RWPE2 (cell line): ENCODE measurements at regions not wholly inside any gene's neighbourhood (a gene's known extent, or its start where the extent isn't known, plus 50 kb on each side); places are given as distances from the start of the nearest gene placed in this dataset.

Experiments used
- ATAC-seq: fragments of 200-7000 bp; cut with Tn5 transposase; 3 replicates; pipeline ENCODE4 v1.9.1; 2021; ENCODE audit warnings: low read depth
- DNase-seq: peaks from one replicate; pipeline ENCODE4 v3.0.0-alpha.2; 2020; ENCODE audit warnings: low spot score
- H3K27ac ChIP-seq: fragments of 450-650 bp; 2 replicates; pipeline ENCODE4 v1.5.1; 2017; ENCODE audit warnings: mild to moderate bottlenecking; ENCODE audit not compliant: poor library complexity, severe bottlenecking
- H3K27me3 ChIP-seq: fragments of 250-450 bp; sonication (Bioruptor Pico); 2 replicates; pipeline ENCODE4 v1.5.1; 2021; ENCODE audit warnings: mild to moderate bottlenecking, moderate library complexity; ENCODE audit not compliant: insufficient read depth, poor library complexity, severe bottlenecking
- H3K36me3 ChIP-seq: fragments of 250-450 bp; sonication (Bioruptor Pico); 2 replicates; pipeline ENCODE4 v1.5.1; 2020; ENCODE audit warnings: low read depth, mild to moderate bottlenecking, moderate library complexity
- H3K4me1 ChIP-seq: fragments of 250-450 bp; sonication (Bioruptor Pico); 2 replicates; pipeline ENCODE4 v1.5.1; 2021; ENCODE audit warnings: mild to moderate bottlenecking, moderate library complexity; ENCODE audit not compliant: insufficient read depth, poor library complexity, severe bottlenecking
- H3K4me3 ChIP-seq: fragments of 250-450 bp; sonication (Bioruptor Pico); 2 replicates; pipeline ENCODE4 v1.5.1; 2021; ENCODE audit warnings: mild to moderate bottlenecking, moderate library complexity; ENCODE audit not compliant: severe bottlenecking
- H3K9me3 ChIP-seq: fragments of 250-450 bp; sonication (Bioruptor Pico); 2 replicates; pipeline ENCODE4 v1.5.1; 2021; ENCODE audit warnings: mild to moderate bottlenecking, moderate library complexity; ENCODE audit not compliant: severe bottlenecking
- CTCF ChIP-seq: fragments of 450-650 bp; IDR thresholded peaks from one replicate; pipeline ENCODE4 v1.5.1; 2017; ENCODE audit warnings: mild to moderate bottlenecking, moderate library complexity; ENCODE audit not compliant: poor library complexity, severe bottlenecking

- Histone ChIP-seq H3K9me3 (peaks cover 4% of the 10 kb centered on the region), H3K27me3 (no peaks in the 10 kb centered on the region), H3K4me3 (no peak overlapping the region), H3K27ac (no peak overlapping the region), H3K4me1 (no peaks in the 10 kb centered on the region), H3K36me3 (no peaks in the 10 kb centered on the region)
- ATAC-seq (no peak), DNase-seq (no peak)
- no peak for TF ChIP-seq CTCF
Measured at GRCh38 chr11:38315151-38315550, 1717.1 kb upstream of the RAG2 start.

- no peak overlapping the region for H3K27ac ChIP-seq
- no peak for TF ChIP-seq CTCF
- no peaks in the 10 kb centered on the region for H3K27me3 ChIP-seq
- H3K9me3 ChIP-seq = peaks cover 2% of the 10 kb centered on the region
- H3K36me3 ChIP-seq = no peaks in the 10 kb centered on the region
- no peak for DNase-seq
- ATAC-seq = no peak
- no peaks in the 10 kb centered on the region for H3K4me1 ChIP-seq
- H3K4me3 ChIP-seq = no peak overlapping the region
Measured at GRCh38 chr11:38307455-38307854, 1709.4 kb upstream of the RAG2 start.

- no peak for TF ChIP-seq CTCF
- H3K27me3 ChIP-seq = no peaks in the 10 kb centered on the region
- no peak overlapping the region for H3K4me3 ChIP-seq
- ATAC-seq (no peak), DNase-seq (no peak)
- H3K27ac ChIP-seq = no peak overlapping the region
- no peaks in the 10 kb centered on the region for H3K36me3 ChIP-seq
- no peaks in the 10 kb centered on the region for H3K4me1 ChIP-seq
- peaks cover 2% of the 10 kb centered on the region for H3K9me3 ChIP-seq
Measured at GRCh38 chr11:38305682-38306081, 1707.6 kb upstream of the RAG2 start.

GRCh38 chr11:38304926-38305325 is 1706.9 kb upstream of the RAG2 start:
- DNase-seq (no peak), ATAC-seq (no peak)
- TF ChIP-seq CTCF = no peak
- Histone ChIP-seq H3K27ac (no peak overlapping the region), H3K4me1 (no peaks in the 10 kb centered on the region), H3K36me3 (no peaks in the 10 kb centered on the region), H3K4me3 (no peak overlapping the region), H3K9me3 (peaks cover 2% of the 10 kb centered on the region), H3K27me3 (no peaks in the 10 kb centered on the region)

GRCh38 chr11:38302564-38302963 is 1704.5 kb upstream of the RAG2 start:
- no peak overlapping the region for H3K27ac ChIP-seq
- H3K27me3 ChIP-seq = no peaks in the 10 kb centered on the region
- H3K4me3 ChIP-seq = no peak overlapping the region
- H3K36me3 ChIP-seq = no peaks in the 10 kb centered on the region
- no peaks in the 10 kb centered on the region for H3K4me1 ChIP-seq
- ATAC-seq (no peak), DNase-seq (no peak)
- TF ChIP-seq CTCF = no peak
- no peaks in the 10 kb centered on the region for H3K9me3 ChIP-seq
